ENCODE measurements at regions not wholly inside any gene's neighbourhood (a gene's known extent, or its start where the extent isn't known, plus 50 kb on each side); places are given as distances from the start of the nearest gene placed in this dataset.
"Not testable (repeated sequence)": the region's sequence is repeated elsewhere in the genome, so short reads cannot be mapped to it uniquely, and the experiment has no call there.

DNA sequence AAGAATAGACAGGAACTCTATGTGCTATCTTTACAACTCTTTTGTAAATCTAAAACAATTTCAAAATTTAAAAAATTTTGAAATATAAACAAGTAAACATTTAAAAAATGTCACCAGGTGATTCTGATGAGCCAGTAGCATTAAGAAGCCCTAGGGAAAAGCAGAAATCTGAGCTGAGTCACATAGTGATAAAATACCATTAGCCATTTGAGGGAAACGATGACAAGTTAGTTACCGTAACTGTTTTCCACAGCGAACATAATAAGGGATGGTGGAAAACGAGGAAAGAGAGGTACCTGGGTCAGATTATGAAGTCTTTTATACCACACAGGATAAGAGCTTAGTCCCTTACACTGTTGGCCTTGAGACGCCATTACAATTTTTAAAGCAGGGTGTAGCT lies 55.5 kb downstream of the PRR15 start:
- DNase-seq (ENCODE audit: low read depth in 2 of 2): no peak

DNA sequence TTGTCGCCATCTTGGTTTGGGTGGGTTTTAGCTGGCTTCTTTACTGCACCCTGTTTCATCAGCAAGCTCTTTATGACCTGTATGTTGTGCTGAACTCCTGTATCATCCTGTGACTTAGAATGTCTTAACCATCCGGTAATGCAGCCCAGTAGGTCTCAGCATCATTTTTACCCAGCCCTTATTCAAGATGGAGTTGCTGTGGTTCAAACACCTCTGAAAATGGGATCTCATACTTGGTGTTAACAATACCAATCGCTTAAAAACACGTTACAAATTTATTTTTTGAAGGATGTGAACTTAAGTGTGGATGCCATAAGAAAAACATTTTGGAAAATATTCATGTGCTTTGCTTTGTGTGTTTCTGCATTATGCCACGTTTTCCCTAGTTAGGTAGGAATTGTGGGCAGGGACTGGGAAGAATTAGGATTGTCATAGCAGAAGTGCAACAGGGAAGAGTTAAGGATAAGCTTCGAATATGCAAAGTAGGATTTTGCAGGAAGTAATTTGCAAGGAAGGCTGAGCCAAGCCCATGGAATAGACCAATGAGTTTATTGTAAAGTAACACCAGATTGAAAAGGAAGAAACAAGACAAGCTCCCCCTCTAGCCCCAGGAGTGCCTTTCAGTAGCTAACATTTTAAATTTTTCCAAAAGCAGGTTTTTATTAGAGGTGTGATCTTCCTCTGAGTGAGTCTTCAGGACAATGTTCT lies 56.4 kb downstream of the PRR15 start:
- DNase-seq (ENCODE audit: low read depth in 2 of 2): no peak

DNA sequence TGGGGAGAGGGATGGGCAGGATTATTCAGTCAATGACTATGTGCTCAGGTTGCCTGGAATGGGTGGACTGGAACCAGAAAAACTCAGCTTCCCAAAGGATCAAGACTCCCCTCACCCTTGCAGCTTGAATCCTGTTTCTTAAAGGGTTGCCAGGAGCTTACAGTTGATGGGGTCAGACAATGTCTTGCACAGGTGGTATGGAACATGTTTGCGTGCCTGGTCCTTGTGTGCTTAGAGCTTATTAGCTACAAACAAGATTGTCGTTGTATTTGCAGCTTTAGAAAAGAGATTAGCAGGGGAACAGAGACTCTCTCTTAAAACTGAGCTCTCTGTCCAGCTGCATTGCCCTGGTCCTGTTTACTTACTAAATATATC lies 56.9 kb downstream of the PRR15 start:
- no peak for DNase-seq (ENCODE audit: low read depth in 2 of 2)

DNA sequence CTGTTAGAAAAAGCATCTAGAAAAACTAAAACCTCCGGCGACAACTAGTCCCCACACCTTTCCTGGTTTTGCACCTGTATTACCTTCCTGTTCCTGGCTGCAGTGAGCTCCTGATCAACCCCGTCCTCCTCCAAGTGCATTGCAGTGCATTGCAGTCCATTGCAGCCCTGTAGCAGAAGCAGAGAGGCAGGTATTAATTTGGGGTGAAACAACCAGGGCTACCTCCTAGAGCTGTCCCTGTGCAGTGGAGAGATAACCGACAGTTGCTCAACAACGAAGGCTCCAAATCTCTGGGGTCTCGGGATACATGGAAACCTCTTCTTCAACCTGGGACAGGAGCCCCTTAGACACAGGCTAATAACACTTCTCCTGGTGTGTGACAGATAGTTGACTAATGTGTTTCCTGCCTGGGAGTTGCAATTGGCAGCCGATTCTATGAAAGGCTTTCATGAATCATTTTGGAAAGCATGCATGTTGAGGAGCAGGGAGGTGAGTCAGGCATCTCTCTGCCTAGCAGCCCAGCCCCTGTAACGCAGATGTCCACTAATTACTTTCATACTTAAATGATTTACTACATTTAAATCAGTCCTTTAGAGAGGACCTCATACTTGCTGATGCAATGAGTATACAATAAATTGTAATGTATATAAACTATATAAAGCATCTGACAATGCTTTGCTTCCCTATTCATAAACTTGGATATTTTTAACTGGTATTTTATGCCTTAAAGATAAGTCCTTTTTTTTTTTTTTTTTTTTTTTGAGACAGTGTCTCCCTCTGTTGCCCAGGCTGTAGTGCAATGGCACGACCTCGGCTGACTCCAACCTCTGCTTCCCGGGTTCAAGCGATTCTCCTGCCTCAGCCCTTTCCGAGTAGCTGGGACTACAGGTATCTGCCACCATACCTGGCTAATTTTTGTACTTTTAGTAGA lies 59.0 kb downstream of the PRR15 start:
- no peak for DNase-seq (ENCODE audit: low read depth in 2 of 2)

DNA sequence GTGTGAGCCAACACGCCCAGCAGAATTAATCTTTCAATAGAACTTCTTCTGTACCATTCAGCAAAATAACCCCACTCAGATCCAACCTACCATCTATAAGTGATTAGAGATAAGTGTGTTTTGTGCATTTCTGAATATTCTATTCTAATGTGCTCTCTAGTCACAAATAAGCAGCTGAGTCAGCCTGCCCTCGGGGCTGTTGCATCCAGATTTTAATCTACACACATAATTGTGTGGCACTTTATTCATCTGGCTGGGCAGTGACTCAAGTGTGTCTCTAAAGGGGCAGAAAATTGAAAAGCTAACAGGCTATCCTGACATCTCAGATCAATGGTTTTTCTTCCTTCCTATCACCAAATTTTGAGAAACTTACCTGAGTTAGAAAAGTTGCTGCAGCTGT lies 60.3 kb downstream of the PRR15 start:
- no peak for DNase-seq (ENCODE audit: low read depth in 2 of 2)

DNA sequence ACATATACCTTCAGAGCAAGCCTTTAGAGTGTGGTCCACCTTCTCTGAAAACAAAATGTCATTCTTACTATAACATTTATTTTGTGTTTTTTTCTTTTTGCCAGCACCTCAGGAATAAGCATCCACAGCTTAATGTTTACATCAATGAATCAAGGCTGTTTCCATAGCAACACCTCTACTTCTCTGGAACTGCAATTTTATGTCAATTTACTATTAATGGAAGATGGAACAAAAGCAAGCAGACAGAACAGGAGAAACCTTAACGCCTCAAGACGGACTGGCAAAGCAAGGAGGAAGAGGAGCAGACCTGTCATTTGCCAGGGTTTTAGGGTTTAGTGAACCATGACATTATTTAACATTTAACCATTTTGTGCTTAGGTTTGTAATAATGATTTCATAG lies 63.1 kb downstream of the PRR15 start:
- DNase-seq (ENCODE audit: low read depth in 2 of 2): no peak

DNA sequence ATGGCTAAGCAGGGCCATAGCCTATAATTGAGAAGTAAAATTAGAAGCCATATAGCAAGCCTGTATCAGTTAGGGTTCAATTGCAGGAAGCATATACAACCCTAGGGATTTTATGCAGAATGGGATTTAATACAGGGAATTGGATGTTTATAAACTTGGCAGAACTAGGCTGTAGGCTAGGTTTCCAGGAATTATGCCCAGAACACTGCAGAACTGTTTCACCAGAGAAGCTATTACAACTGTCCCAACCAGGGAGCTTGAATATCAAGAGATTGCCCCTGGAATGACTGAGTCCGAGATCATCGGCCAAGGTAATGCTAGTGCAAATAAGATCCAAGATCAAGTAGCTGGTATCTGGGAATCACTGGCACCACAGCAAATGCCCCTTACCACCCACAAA lies 64.0 kb downstream of the PRR15 start:
- no peak for DNase-seq (ENCODE audit: low read depth in 2 of 2)

DNA sequence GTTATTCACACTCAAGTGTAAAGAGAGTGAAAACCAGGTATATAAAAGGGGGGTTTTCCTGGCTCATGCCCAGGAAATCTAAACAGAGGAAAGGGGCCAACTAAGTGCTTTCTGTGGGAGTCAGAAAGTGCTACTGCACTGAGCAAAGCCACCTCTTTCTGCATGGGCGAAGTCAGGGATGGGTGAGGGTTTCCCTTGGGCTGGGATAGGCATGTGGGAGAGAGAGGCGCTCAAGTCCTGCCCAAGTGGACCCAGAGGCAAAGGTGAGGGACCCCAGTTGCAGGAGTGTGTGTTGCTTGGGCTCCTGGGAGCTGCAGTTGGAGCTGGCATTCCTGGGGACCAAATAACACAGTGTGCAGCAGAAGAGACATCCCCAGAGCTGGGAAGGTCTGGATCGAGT lies 65.9 kb downstream of the PRR15 start:
- DNase-seq (ENCODE audit: low read depth in 2 of 2): no peak

DNA sequence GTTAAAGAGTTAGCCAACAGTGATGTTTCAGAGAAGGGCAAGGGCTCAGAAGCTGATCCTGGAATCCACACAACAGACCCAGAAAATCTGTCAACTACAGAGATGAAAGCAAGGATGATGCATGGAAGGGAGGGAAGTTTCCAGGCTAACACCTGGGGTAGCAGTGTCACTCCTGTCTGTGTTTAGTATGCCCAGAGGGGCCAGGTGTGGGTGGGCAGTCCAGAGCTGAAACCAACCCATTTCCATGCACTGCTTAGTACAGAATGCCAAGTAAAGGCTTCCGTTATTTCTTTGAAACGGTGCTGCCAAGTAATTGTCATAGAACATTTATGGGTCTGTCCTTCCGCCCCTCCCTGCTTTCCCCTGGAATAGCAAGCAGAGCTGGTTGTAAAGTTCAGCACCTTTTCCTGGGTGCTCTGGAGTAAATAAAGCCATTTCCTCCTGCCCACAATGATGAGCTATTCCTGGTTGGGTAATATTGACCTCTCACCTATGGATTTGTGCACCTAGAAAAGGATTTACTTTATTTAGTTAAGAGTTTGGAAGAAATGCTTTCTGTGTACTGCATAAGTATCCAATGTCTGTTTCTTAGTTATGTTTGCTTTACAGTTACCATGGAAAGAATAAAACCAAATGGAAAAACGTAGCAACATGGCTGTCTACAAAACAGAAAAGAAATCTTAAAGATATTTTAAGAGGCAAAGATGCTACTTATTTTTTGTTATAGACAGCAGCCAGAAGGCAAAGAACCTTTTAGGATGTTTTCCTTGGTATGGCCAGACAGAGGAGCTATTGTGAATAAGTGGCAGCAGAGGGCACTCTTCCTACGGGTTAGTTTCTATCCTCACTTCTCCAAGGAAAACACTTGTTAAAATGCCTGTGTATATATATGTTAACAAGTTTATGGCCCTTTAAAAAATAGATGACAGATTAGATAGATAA lies 71.7 kb downstream of the PRR15 start:
- not testable (repeated sequence) for DNase-seq (ENCODE audit: low read depth in 2 of 2)

DNA sequence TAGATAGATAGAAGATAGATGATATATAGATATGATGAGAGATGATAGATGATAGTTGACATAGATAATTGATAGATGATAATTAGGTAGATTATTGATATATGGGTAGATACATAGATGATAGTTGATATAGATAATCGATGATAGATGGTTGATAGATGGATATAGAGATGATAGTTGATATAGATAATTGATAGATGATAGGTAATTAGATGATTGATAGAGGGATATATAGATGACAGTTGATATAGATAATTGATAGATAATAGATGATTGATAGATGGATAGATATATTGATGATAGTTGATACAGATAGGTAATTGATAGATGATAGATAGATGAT lies 72.3 kb downstream of the PRR15 start:
- no peak for DNase-seq (ENCODE audit: low read depth in 2 of 2)

DNA sequence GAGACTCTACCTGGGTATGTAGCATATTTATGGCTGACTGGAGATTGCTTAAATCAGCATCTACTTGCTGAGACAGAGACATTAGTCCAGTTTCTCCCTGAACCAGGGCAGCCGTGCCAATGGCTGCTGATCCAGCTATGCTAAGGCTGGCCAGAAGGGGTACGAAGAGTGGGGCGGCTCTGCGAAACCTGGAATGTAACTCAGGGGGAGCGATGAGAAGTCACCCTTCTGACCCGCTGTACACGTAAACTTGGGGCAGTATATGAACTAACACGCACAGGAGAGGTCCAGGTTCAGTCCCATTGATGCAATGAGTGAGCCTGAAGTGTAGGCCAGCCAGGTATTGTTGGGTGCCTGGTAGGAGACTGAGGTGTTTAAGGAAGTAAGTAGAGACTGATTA lies 73.7 kb downstream of the PRR15 start:
- DNase-seq (ENCODE audit: low read depth in 2 of 2): no peak

DNA sequence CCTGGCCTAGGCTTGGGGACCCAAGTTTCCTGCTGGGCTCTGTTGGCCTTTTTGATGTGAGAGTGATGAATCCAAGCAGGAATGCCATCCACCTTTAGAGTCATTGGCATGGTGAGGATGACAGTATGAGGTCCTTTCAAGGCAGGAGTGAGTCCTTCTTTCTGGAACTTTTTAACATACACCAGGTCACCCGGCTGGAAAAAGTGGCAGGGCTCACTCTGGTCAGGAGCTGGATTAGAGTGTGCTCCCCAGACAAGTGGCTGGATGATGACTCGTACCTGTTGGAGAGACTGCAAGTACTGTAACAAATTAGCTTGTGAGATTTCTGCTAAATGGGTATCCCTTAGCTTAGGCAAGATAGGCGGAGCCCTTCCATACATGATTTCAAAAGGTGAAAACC lies 75.2 kb downstream of the PRR15 start:
- not testable (repeated sequence) for DNase-seq (ENCODE audit: low read depth in 2 of 2)

DNA sequence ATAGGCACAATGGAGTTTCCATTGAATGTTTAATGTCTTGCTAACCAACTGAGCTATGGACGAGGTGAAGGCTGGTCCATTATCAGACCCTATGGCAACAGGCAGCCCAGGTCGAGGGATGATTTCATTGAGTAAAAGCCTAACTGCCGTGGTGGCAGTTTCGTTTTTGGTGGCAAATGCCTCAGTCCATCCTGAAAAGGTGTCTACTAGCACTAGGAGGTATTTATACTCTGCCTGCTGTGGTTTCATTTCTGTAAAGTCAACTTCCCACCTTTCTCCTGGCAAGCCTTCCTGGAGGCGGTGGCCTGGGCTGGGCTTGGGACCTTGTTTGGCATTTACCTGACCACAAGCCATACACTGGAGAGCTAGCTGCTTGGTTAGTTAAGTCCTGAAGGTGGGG lies 75.8 kb downstream of the PRR15 start:
- no peak for DNase-seq (ENCODE audit: low read depth in 2 of 2)

DNA sequence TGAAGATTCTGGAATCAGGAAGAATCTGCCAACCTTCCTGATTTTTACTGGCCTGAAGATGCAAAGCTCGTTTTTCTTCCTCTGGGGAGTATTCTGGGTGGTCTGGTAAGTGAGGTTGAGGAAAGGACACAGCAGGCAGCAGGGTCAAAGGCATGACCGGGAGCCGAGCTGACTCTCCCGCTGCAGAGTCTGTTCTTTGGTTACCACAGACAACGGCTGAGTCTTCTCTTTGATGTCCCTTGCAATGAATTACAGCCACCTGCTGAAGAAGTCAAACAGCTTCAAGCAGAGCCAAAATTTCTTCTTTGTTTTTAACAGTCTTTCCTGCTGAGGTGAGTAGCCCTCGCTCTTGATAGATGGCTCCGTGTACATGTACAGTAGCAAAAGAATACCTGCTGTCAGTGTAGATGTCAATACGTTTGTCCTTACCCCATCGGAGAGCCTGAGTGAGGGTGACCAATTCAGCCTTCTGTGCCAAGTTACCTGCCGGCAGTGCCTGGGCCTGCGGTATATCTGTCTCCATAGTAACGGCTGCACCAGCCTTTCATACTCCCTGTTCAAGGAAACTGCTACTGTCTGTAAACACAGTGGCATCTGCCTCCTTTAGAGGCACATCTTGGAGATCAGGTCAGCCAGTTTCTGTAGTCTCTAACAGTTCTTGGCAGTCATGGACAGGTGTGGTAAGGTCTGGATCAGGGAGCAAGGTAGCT lies 76.4 kb downstream of the PRR15 start:
- no peak for DNase-seq (ENCODE audit: low read depth in 2 of 2)

DNA sequence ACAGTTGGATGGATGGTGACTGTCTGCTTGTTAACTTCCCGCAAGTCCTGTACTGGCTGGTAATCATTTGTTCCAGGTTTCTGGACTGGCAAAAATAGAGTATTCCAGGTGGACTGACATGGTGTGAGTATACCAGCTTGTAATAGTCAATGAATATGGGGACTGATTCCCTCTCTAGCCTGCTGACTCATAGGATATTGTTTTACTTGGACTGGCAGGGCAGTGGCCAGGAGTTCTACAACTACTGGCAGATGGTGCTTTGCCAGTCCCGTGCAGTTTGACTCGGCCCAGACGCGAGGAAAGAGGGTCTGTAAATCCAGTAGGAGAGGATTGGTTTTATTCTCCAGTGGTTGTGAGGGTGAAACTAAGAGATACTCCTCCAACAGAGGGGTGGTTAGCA lies 78.0 kb downstream of the PRR15 start:
- DNase-seq (ENCODE audit: low read depth in 2 of 2): no peak

DNA sequence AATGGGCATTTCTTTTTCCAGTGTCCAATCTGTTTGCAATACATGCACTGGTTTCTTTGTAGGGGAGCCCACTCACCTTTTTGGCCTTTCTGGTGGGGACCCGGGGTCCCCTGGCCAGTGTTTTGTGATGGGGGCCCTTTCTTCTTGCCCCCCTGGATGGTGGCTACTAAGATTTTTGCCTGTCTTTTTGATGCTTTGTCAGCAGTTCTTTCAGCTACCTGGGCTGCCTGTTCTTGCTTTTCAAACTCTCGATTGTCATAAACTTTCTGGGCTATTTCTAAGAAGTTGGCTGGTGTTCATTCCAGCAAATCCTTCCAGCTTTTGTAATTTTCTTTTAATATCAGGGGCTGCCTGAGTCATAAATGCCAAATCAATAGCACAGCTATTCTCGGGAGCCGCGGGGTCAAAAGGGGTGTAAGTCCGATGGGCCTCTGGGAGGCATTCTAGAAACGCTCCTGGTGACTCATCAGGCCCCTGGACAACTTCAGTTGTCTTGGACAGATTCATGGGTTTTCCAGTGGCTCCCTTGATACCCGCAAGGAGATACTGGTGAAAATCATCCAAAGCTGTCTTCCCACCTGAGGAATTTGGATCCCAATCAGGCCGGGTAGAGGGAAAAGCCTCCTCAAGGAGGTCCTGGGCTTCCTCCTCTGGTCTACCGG lies 79.0 kb downstream of the PRR15 start:
- no peak for DNase-seq (ENCODE audit: low read depth in 2 of 2)

DNA sequence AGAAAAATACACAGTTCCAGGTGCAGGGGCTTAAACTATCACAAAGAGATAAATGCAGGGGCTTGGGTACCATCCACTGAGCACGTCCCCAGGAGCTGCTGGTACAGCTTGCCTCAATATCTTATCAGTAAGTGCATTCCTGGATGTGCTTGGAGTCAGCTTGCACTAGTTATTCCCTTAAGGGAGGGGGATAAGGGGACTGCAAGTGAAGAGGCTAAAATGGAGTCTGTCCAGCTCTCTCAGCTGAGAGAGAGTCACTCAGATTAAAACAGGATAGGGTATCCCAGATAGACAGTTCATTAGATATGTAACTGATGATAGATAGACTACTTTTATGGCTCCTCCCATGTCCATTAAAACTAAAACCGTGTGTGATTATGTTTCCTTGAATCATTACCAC lies 82.5 kb downstream of the PRR15 start:
- DNase-seq (ENCODE audit: low read depth in 2 of 2): not testable (repeated sequence)

DNA sequence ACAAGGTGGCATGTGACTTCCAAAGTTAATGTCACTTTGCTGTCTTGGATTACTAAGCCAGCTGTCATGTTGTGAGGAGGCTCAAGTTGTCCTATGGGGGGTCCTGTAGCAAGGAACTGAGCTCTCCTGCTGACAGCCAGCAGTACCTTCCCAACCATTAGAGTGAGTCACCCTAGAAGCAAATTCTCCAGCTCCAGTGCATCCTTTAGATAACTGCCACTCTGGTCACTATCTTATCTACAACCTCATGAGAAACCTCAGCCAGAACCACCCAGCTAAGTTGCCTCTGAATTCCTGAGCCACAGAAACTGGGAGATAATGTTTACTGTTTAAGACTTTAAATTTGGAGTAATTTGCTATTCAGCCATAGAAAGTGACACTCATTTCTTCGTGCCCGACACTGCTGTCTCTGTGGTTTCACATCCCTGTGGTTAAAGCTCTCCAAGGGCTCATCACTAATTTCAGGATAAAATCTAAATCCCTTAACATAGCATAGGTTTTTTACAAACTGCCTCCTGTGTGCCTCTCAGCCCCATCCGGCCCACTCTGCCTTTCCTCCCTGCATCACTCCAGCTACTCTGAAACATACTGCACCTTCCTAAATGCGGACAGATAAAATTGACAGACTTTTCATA lies 83.5 kb downstream of the PRR15 start:
- no peak for DNase-seq (ENCODE audit: low read depth in 2 of 2)

DNA sequence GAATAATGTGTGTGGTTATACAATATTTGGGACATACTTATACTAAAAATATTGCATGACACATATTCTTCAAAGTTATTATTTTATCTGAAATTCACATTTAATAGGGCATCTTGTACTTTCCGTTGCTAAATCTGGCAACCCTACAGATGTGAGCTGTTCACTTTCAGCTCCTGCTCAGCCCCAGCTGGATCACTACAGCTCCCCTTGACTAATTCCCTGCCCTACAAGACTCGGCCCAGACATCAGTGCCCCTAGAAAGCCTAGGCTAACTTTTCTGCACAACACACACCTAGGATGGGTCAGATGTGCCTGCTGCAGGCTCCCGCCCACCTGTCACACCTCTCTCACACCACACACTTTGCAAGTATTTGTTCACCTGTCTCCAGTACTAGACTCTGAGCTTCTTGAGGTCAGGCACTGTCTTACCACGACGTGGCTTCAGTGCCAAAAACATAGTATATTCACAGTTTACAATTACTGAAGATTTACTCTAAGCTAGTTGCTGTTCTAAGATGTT lies 84.1 kb downstream of the PRR15 start:
- not testable (repeated sequence) for DNase-seq (ENCODE audit: low read depth in 2 of 2)

DNA sequence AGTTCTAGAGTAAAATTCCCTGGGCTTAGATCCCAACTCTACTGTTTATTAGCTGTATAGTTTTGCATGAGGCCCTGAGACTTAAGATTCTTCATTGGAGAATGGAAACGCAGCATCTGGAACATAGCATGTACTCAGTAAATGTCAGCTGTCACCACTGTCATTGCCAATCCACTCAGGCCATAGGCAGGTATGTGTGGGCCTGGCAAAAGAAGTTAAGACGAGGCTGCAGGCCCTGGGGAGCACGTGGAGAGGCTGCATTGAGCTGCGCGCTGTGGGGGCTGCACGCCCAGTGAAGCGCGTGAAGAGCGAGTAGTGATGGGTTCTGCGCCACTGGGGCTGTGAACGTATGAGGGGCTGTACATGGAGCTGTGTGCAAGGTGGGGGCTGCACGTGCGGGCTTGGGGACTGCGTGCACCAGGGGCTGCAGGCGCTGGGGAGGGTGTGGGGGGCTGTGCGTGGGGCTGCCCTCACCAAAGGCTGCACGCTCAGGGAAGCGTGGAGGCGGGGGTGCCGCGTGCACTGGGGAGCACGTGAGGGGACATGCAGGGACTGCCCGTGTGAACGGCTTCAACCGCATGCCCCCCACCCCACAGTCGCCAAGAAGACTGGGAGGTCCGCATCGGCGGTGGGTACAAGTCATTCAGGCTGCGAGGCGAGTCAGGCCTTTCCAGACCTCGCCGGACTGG lies 85.5 kb downstream of the PRR15 start:
- no peak for DNase-seq (ENCODE audit: low read depth in 2 of 2)
